ENCODE measurements at regions not wholly inside any gene's neighbourhood (a gene's known extent, or its start where the extent isn't known, plus 50 kb on each side); places are given as distances from the start of the nearest gene placed in this dataset.

DNA sequence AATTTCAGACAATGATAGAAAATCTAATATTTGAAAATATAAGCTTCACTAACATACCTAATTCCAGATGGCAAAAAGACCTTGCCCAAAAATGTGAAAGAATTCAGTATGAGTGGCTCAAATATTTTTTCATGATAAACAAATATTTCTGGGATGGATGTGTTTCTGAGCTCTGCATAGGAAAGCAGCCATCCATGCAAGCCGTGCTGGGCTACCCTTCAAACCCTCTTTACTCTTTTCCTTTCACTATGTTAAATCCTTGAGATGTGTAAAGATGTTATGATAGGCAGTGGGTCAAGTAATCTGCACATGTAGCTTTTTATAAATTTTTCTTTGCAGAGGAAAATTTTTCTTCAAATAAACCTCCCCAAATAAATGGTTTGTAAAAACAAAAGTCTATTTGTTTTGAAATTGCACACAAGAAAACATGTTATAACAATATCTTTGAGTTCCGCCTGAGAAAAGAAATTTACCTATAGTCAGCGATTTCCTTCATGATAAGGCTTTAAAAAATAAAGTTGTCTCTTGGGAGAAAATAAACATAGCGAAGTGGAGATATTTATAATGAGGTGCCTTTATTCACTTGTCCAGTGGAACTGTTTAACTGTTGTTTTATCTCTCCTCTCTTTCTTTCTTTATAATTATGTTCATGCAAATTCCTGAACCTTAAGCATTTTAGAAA lies 154.3 kb upstream of the PITX1 start:
- no peak for TF ChIP-seq XRCC5 (optimal IDR thresholded peaks at IDR 0.05; ENCODE audit: low read length)
- TF ChIP-seq EZH2 (conservative IDR thresholded peaks at IDR 0.05; ENCODE audit: low read depth, low read length): no peak
- TF ChIP-seq ZNF563 (CRISPR knock-in tag; IDR thresholded peaks at IDR 0.05): no peak
- no peak for TF ChIP-seq MTA3 (CRISPR knock-in tag; IDR thresholded peaks at IDR 0.05)
- no peak for TF ChIP-seq TBX3 (IDR thresholded peaks at IDR 0.05; ENCODE audit: borderline replicate concordance)
- no peak for TF ChIP-seq CEBPB (IDR thresholded peaks at IDR 0.05; ENCODE audit: borderline replicate concordance, low read depth, low read length)
- TF ChIP-seq ZNF331 (CRISPR knock-in tag; IDR thresholded peaks at IDR 0.05): no peak
- no peak for TF ChIP-seq ZNF878 (CRISPR knock-in tag; IDR thresholded peaks at IDR 0.05)
- no peak for TF ChIP-seq UBTF (CRISPR knock-in tag; IDR thresholded peaks at IDR 0.05)
- TF ChIP-seq NFRKB (IDR thresholded peaks at IDR 0.05): no peak
- TF ChIP-seq ZNF142 (CRISPR knock-in tag; IDR thresholded peaks at IDR 0.05): no peak
- TF ChIP-seq ZNF841 (CRISPR knock-in tag; IDR thresholded peaks at IDR 0.05; ENCODE audit: borderline replicate concordance): no peak
- TF ChIP-seq, protein P1, sequence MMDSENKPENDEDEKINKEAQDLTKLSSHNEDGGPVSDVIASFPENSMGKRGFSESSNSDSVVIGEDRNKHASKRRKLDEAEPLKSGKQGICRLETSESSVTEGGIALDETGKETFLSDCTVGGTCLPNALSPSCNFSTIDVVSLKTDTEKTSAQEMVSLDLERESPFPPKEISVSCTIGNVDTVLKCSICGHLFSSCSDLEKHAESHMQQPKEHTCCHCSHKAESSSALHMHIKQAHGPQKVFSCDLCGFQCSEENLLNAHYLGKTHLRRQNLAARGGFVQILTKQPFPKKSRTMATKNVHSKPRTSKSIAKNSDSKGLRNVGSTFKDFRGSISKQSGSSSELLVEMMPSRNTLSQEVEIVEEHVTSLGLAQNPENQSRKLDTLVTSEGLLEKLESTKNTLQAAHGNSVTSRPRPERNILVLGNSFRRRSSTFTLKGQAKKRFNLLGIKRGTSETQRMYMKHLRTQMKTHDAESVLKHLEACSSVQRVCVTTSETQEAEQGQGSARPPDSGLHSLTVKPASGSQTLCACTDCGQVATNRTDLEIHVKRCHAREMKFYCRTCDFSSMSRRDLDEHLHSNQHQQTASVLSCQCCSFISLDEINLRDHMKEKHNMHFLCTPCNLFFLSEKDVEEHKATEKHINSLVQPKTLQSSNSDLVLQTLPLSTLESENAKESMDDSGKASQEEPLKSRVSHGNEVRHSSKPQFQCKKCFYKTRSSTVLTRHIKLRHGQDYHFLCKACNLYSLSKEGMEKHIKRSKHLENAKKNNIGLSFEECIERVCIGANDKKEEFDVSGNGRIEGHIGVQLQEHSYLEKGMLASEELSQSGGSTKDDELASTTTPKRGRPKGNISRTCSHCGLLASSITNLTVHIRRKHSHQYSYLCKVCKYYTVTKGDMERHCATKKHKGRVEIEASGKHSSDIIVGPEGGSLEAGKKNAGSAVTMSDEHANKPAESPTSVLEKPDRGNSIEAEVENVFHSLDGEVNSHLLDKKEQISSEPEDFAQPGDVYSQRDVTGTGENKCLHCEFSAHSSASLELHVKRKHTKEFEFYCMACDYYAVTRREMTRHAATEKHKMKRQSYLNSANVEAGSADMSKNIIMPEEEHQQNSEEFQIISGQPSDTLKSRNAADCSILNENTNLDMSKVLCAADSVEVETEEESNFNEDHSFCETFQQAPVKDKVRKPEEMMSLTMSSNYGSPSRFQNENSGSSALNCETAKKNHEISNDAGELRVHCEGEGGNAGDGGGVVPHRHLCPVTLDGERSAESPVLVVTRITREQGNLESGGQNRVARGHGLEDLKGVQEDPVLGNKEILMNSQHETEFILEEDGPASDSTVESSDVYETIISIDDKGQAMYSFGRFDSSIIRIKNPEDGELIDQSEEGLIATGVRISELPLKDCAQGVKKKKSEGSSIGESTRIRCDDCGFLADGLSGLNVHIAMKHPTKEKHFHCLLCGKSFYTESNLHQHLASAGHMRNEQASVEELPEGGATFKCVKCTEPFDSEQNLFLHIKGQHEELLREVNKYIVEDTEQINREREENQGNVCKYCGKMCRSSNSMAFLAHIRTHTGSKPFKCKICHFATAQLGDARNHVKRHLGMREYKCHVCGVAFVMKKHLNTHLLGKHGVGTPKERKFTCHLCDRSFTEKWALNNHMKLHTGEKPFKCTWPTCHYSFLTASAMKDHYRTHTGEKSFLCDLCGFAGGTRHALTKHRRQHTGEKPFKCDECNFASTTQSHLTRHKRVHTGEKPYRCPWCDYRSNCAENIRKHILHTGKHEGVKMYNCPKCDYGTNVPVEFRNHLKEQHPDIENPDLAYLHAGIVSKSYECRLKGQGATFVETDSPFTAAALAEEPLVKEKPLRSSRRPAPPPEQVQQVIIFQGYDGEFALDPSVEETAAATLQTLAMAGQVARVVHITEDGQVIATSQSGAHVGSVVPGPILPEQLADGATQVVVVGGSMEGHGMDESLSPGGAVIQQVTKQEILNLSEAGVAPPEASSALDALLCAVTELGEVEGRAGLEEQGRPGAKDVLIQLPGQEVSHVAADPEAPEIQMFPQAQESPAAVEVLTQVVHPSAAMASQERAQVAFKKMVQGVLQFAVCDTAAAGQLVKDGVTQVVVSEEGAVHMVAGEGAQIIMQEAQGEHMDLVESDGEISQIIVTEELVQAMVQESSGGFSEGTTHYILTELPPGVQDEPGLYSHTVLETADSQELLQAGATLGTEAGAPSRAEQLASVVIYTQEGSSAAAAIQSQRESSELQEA (CRISPR knock-in tag; IDR thresholded peaks at IDR 0.05; ENCODE audit: not compliant biosample characterization): no peak

All from HepG2 (cell line).